ENCODE measurements at regions not wholly inside any gene's neighbourhood (a gene's known extent, or its start where the extent isn't known, plus 50 kb on each side); places are given as distances from the start of the nearest gene placed in this dataset.

DNA sequence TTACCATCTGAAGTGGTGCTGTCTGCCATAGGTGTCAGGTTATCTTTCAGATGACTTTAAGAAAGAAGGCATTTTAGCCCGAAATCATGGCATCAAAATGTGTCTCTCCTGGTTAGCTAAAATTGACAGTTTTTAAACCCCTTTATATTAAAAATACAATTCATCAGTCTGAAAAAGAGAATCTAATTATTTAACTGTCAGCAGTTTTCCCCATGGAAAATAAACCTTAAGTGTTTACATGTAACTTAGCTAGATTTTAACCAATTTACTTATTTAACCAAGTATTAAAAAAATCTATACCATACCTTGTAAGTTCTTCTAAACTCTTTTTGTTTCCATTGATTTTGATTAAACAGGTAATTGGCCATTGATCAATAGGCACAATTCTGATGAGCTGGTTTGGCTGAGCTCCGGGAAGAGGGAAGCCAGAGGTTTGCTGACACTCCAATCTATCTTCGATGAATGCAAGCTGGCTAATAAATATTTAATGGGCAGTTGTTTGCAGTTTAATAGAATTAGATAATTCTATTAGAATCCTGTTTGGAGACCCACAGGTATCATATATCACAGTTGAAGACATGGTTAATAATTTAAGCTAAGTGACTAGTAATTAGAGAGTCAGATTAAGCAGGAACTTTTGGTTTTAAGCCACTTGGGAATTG is 114.0 kb downstream of the MAT2B start:
- Histone ChIP-seq H3K9me3 (no peaks in the 10 kb centered on the region), H3K4me3 (ENCODE audit: low read depth, low read length) (no peak overlapping the region), H3K27me3 (no peaks in the 10 kb centered on the region), H3K36me3 (no peaks in the 10 kb centered on the region), H3K4me1 (peaks cover 9% of the 10 kb centered on the region; the same call in 1 of the 2 replicates)
- TF ChIP-seq, protein P1, sequence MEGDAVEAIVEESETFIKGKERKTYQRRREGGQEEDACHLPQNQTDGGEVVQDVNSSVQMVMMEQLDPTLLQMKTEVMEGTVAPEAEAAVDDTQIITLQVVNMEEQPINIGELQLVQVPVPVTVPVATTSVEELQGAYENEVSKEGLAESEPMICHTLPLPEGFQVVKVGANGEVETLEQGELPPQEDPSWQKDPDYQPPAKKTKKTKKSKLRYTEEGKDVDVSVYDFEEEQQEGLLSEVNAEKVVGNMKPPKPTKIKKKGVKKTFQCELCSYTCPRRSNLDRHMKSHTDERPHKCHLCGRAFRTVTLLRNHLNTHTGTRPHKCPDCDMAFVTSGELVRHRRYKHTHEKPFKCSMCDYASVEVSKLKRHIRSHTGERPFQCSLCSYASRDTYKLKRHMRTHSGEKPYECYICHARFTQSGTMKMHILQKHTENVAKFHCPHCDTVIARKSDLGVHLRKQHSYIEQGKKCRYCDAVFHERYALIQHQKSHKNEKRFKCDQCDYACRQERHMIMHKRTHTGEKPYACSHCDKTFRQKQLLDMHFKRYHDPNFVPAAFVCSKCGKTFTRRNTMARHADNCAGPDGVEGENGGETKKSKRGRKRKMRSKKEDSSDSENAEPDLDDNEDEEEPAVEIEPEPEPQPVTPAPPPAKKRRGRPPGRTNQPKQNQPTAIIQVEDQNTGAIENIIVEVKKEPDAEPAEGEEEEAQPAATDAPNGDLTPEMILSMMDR (IDR thresholded peaks at IDR 0.05; ENCODE audit: low read depth, low read length), result no peak
- DNase-seq, result no peak

DNA sequence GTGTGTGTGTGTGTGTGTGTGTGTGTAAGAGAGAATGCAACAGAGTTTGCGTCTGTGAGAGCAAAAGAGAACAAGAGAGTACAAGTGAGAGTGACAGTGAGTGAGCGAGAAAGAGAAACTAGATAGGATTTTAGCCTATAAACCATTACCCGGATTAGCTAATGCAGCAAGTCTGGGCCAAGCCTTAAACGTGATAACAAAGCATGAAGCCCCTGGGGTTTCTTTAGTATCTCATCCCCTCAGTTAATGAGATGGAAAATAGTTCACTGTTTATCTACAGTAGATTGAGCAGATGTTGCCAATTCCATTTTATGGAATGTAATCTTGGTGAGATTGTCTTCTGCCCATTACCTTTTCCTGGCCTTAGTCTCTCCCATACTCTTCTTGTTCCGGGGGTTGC is 114.5 kb downstream of the MAT2B start:
- no peak overlapping the region for H3K4me3 ChIP-seq (ENCODE audit: low read depth, low read length)
- TF ChIP-seq, protein P1 (IDR thresholded peaks at IDR 0.05; ENCODE audit: low read depth, low read length), result no peak
- peaks cover 9% of the 10 kb centered on the region; the same call in 1 of the 2 replicates for H3K4me1 ChIP-seq
- DNase-seq, result no peak
- H3K9me3 ChIP-seq, result no peaks in the 10 kb centered on the region
- no peaks in the 10 kb centered on the region for H3K27me3 ChIP-seq
- H3K36me3 ChIP-seq, result no peaks in the 10 kb centered on the region

DNA sequence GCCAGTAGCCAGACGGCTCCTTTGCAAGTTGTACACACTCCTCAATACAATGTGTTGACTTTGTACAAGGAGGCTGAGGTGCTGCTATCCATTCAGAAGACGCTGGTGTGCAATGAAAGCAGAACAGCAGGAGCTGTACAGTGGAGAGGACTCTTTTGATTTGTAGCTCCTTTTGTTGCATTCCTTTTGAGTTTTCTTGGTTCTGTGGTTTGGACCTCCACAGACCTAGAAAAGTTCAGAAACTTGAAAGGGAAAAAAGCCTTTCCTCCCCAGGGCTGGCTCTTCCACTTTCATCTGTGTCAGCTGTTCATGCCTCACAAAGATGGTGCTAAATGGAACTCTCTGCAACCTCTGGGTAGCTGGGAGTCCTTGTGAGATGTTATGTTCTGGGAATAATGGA is 117.4 kb downstream of the MAT2B start:
- TF ChIP-seq, protein P1 (IDR thresholded peaks at IDR 0.05; ENCODE audit: low read depth, low read length), result no peak
- H3K27me3 ChIP-seq, result no peaks in the 10 kb centered on the region

DNA sequence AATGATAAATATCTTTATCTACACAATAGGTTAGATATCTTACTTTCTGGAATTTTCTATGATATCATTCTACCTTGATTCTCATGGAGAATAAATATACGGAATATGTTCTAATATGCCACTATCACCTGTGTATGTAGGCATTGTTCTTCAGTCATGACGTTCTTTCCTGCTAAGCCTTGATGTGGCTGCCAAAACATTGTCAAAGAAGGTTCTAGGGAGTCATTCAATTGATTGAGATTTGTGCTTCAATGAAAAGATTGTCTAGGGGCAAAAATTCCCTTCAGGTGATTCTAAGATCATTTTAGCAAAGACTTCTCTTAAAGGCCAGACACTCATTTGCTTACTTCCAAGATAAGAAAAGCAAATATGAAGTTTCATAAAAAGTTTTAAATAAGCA is 118.1 kb downstream of the MAT2B start:
- TF ChIP-seq, protein P1 (IDR thresholded peaks at IDR 0.05; ENCODE audit: low read depth, low read length), result no peak
- H3K27me3 ChIP-seq, result no peaks in the 10 kb centered on the region
- H3K4me1 ChIP-seq, result peaks cover 9% of the 10 kb centered on the region; the same call in 1 of the 2 replicates

More for the DNA sequence above, 117.4 kb downstream of the MAT2B start:
- Histone ChIP-seq H3K4me3 (ENCODE audit: low read depth, low read length) (no peak overlapping the region), H3K36me3 (no peaks in the 10 kb centered on the region), H3K4me1 (peaks cover 9% of the 10 kb centered on the region; the same call in 1 of the 2 replicates), H3K9me3 (no peaks in the 10 kb centered on the region)
- DNase-seq, result no peak

DNA sequence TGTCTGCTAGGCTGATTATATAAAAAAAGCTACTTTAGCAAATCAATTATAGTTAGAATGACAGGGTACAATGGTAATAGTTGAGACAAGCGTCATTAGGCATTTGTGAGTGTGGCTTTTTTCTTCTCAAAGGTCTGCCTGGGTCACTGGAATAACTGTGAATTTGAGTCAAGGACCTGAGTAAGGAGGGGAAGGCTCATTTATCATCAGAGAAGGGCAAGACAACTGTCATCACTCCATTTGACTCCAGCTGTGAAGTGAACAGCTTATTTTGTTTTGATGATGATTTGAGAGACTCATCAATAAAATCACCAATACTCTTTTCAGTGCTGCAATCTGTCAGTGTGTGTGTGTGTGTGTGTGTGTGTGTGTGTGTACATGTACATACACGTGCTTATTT is 118.6 kb downstream of the MAT2B start:
- H3K9me3 ChIP-seq, result no peaks in the 10 kb centered on the region
- peaks cover 9% of the 10 kb centered on the region; the same call in 1 of the 2 replicates for H3K4me1 ChIP-seq
- no peaks in the 10 kb centered on the region for H3K36me3 ChIP-seq
- H3K4me3 ChIP-seq (ENCODE audit: low read depth, low read length), result no peak overlapping the region
- no peak for DNase-seq
- H3K27me3 ChIP-seq, result no peaks in the 10 kb centered on the region
- TF ChIP-seq, protein P1 (IDR thresholded peaks at IDR 0.05; ENCODE audit: low read depth, low read length), result no peak

More for the DNA sequence above, 118.1 kb downstream of the MAT2B start:
- Histone ChIP-seq H3K36me3 (no peaks in the 10 kb centered on the region), H3K9me3 (no peaks in the 10 kb centered on the region), H3K4me3 (ENCODE audit: low read depth, low read length) (no peak overlapping the region)
- DNase-seq, result no peak

DNA sequence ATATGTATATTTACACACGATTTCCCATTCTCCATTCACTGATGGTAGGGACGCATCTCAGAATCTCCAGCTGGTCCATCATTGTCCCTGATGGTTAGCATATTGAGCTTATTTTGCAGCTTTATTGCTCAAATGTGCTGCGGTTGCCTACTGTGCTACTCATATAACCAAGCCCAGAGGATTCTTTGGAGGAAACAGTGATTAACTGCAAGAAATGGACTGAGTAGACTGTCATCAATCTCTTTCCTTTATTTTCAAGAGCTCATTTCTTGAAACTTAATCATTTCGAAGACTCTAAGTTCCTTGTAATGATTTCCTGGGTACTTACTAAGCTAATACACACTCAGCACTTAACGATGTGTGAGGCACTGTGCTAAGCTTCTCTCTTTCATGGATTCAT is 119.0 kb downstream of the MAT2B start:
- TF ChIP-seq, protein P1 (IDR thresholded peaks at IDR 0.05; ENCODE audit: low read depth, low read length), result no peak
- DNase-seq, result no peak
- no peak overlapping the region for H3K4me3 ChIP-seq (ENCODE audit: low read depth, low read length)
- no peaks in the 10 kb centered on the region for H3K27me3 ChIP-seq
- no peaks in the 10 kb centered on the region for H3K9me3 ChIP-seq
- no peaks in the 10 kb centered on the region for H3K36me3 ChIP-seq
- peaks cover 8% of the 10 kb centered on the region; the same call in 1 of the 2 replicates for H3K4me1 ChIP-seq

All from BE2C (cell line).